ENCODE measurements at regions not wholly inside any gene's neighbourhood (a gene's known extent, or its start where the extent isn't known, plus 50 kb on each side); places are given as distances from the start of the nearest gene placed in this dataset.

DNA sequence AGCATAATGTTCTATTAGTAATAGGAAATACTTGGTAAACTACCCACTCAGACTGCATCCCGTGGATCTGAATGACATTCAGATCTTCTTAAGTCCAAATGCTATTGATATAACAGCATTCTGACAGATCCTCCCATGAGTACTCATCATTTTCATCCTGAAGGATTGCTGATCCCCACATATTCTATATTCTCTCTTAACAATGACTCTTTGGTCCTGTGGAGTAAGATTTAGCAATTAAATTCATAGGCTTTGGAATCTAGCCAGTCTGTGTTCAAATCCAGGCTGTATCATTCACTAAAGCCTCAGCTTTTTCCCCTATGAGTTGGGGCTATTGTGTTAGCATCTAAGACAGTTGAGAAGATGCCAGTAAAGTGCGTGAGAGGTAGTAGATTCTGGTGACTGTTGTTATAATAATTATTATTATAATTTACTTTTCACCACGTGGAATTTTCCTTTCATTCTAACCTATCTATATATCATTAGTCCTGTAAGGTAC lies 591.3 kb upstream of the SYT4 start:
- H3K27ac ChIP-seq, result no peak overlapping the region
- TF ChIP-seq ZFX (IDR thresholded peaks at IDR 0.05; ENCODE audit: borderline replicate concordance) (no peak), CTCF (IDR thresholded peaks at IDR 0.05) (no peak)

DNA sequence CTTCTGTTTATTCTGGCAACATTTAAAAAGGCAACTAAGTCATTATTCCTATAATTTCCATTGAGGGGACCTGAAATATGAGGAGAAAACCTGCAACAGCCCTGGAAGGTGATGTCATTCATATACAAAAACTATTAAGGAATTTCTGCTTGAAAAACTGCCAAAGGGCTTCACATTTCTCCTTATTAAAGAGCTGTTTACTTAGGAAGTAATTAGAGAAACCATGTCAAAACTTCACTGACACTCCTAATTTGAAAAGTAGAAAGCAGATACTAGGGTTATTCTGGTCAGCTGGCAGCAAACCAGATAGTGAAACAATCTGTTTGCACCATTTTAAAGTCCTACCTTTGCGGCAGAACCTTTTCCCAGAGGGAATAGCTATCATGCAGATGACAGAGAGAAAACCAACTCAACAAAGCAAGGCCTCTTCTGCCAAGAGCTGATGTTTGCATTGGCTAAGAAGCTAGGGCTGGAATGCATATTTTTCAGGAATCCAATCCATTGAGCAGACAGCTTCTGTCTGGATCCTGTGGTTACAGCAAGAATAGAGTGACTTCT lies 592.2 kb upstream of the SYT4 start:
- no peak overlapping the region for H3K27ac ChIP-seq
- TF ChIP-seq CTCF (IDR thresholded peaks at IDR 0.05) (no peak), ZFX (IDR thresholded peaks at IDR 0.05; ENCODE audit: borderline replicate concordance) (no peak)

DNA sequence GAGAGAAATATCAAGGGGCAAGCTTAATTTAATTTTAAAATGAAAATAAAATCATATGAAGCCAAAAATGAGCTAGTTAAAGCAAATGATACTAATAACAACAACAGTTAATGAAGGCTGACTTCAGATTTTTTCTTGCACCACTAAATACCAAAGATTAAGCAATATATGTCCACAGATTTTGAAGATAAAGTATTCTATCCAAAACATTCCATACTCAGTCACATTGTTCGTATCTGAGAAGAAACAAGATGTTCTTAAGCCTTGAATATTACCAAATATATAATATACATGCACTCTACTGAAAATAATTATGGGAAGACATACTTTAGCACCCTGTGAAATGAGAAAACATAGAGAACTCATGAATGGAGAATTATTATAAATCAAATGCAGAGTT lies 593.3 kb upstream of the SYT4 start:
- no peak overlapping the region for H3K27ac ChIP-seq
- TF ChIP-seq ZFX (IDR thresholded peaks at IDR 0.05; ENCODE audit: borderline replicate concordance), result no peak

GRCh38 chr18:43875511-43875910 lies 598.2 kb upstream of the SYT4 start:
- TF ChIP-seq CTCF (IDR thresholded peaks at IDR 0.05) (no peak), ZFX (IDR thresholded peaks at IDR 0.05; ENCODE audit: borderline replicate concordance) (no peak)
- H3K27ac ChIP-seq, result no peak overlapping the region; the same call in 1 of the 2 replicates

DNA sequence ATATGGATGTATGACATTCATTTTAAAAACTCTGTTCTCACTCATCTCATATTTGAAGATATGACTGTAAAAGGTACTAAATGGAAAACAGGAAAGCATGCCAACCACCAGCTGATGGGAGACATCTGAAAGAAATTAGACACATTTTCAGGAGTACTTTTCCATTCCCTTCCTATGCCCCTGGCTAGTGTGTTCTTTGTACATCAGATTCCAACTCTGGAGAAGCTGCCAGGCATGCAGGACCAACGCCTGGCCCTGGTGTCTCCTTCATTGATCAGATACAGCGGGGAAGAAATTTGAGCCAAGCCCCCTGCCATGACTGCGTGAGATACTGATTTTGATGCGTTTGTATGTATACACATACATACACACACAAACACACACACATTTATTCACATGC lies 599.0 kb upstream of the SYT4 start:
- TF ChIP-seq ZFX (IDR thresholded peaks at IDR 0.05; ENCODE audit: borderline replicate concordance), result no peak
- no peak for TF ChIP-seq CTCF (IDR thresholded peaks at IDR 0.05)
- no peak overlapping the region for H3K27ac ChIP-seq

- H3K27ac ChIP-seq, result no peak overlapping the region
- TF ChIP-seq ZFX (IDR thresholded peaks at IDR 0.05; ENCODE audit: borderline replicate concordance), result no peak
- TF ChIP-seq CTCF (IDR thresholded peaks at IDR 0.05), result no peak
Measured at GRCh38 chr18:43876748-43877147, 599.5 kb upstream of the SYT4 start.

- TF ChIP-seq ZFX (IDR thresholded peaks at IDR 0.05; ENCODE audit: borderline replicate concordance), result no peak
- no peak for TF ChIP-seq CTCF (IDR thresholded peaks at IDR 0.05)
- no peak overlapping the region for H3K27ac ChIP-seq
Measured at GRCh38 chr18:43877616-43878321, 600.5 kb upstream of the SYT4 start.
